NCI-H1105 (cell line): ENCODE measurements at regions not wholly inside any gene's neighbourhood (a gene's known extent, or its start where the extent isn't known, plus 50 kb on each side); places are given as distances from the start of the nearest gene placed in this dataset.

Experiments
- DNase-seq: peaks from one replicate; lab custom pipeline; 2025; lab: John Stamatoyannopoulos, UW

- no peak for DNase-seq
Observed at GRCh38 chrX:7219153-7219705, 71.3 kb upstream of the PUDP start.

GRCh38 chrX:7218321-7219152 lies 70.6 kb upstream of the PUDP start:
- no peak for DNase-seq

GRCh38 chrX:7216981-7217587 lies 69.1 kb upstream of the PUDP start:
- DNase-seq = no peak

- no peak for DNase-seq
Observed at GRCh38 chrX:7215842-7216241, 67.9 kb upstream of the PUDP start.

GRCh38 chrX:7214251-7214650 lies 66.3 kb upstream of the PUDP start:
- DNase-seq = no peak

- no peak for DNase-seq
Observed at GRCh38 chrX:7205037-7205577, 57.2 kb upstream of the PUDP start.

- DNase-seq = no peak
Observed at GRCh38 chrX:7204619-7205018, 56.7 kb upstream of the PUDP start.

GRCh38 chrX:7202206-7202605 lies 54.3 kb upstream of the PUDP start:
- no peak for DNase-seq

GRCh38 chrX:7201496-7201895 lies 53.5 kb upstream of the PUDP start:
- no peak for DNase-seq

- DNase-seq = no peak
Observed at GRCh38 chrX:7198499-7198898, 50.5 kb upstream of the PUDP start.
